Stimulated activated CD4-positive, alpha-beta T cell treated with anti-CD3 and anti-CD28 coated beads, Interleukin-15, amount 100 ng/mL, for 1 hour (primary cell): ENCODE measurements at regions not wholly inside any gene's neighbourhood (a gene's known extent, or its start where the extent isn't known, plus 50 kb on each side); places are given as distances from the start of the nearest gene placed in this dataset.

Source experiments
- DNase-seq, 2 donors: peaks; one replicate each; pipeline ENCODE4 v3.0.0-alpha.2; 2020; ENCODE audit warnings: low read depth in 1 of 2, low spot score in 1 of 2

DNA sequence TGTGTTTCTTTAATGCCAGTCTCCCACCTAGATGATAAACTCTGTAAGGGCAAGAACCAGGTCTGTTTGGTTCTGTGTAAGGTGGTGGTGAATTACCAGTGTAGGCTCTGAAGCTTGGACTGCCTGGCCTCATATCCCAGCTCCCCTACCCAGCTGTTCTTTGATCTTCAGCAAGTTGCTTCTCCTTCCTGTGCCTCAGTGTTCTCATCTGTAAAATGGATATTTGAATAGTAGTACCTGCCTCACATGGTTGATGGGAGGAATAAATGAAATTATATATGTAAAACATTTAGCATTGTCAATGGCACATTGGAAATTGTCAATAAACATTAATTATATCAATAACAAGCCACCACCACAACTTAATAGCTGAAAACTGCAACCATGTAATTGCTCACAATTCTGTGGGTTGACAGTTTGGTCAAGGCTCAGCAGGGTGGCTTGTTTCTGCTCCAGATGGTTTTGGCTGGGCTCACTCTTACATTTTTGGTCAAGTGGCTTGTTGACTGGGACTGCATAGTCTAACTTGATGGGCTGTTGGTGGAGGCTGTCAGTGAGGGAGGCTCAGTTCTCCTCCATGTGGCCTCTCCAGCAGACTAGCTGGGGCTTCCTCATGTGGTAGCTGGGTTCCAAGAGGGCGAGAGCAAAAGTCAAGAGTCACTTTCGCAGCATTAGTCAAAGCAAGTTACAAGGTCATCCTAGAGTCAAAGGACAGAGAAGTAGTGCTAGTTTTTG, 84.5 kb upstream of the DUSP5 start:
- no peak for DNase-seq

DNA sequence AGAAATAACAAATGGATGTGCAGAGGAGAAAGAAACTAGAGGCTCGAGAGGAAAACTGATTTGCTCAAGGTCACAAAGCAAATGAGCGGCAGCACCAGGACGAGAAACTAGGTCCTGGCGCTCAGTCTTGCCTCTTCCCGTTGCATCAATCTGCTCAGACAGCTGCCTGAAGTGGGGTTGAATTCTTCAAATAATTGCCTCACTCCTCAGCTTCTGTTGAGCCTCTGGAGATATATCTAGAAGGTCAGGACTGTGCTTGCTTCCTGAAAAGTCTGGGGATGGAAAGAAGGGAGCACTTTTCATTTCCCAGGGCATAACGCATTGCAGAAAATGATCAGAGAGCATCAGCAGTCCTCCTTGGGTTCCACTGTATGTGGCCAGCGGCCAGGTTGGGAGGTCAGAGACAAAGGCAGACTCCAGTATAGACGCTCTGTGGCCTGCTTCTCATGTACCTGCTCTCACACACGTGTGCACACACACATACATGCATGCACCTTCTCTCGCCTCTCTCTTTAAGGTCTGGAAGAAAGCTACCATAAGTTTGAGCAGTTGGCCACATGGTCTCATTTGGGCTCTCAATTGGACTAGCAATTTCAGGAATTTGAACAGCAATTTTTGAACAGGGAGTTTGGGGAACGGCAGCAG, 83.7 kb upstream of the DUSP5 start:
- DNase-seq: no peak

DNA sequence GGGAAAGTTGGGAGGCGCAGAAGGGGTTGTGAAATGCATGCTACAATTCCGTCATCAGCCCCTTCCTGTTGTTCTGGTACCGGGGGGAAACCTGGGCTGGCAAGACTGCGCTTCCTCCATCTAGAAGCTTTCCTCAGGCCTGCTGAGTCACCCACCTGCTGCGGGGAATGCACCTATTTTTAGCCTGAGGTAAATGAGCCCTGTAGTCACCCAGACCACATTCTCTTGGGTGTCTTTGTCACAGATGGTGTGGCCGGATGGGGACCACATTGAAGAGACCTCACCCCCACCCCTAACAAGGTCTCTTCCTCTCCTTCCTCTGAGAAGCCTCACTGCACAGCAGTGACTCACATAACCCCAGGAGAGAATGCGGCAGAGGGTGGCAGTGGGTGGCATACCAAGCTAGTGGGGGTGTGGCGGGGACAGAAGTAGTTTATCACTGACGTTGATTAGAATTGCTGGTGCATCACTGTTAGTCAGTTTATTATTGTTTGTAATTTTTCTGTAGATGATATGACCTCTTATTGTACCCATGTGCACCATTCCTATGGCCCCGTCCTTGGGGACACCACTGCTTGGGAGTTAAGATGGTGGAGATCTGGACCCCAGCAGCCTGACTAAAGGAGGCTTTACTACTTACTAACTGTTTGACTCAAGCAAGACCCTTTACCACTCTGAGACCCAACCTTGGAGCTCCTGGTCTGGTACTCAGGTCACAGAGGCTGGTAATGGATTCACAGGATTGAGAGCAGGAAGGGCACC, 83.0 kb upstream of the DUSP5 start:
- peak; percentile 67 to 74 for DNase-seq

GRCh38 chr10:110415809-110416208, 81.9 kb upstream of the DUSP5 start:
- DNase-seq: no peak

DNA sequence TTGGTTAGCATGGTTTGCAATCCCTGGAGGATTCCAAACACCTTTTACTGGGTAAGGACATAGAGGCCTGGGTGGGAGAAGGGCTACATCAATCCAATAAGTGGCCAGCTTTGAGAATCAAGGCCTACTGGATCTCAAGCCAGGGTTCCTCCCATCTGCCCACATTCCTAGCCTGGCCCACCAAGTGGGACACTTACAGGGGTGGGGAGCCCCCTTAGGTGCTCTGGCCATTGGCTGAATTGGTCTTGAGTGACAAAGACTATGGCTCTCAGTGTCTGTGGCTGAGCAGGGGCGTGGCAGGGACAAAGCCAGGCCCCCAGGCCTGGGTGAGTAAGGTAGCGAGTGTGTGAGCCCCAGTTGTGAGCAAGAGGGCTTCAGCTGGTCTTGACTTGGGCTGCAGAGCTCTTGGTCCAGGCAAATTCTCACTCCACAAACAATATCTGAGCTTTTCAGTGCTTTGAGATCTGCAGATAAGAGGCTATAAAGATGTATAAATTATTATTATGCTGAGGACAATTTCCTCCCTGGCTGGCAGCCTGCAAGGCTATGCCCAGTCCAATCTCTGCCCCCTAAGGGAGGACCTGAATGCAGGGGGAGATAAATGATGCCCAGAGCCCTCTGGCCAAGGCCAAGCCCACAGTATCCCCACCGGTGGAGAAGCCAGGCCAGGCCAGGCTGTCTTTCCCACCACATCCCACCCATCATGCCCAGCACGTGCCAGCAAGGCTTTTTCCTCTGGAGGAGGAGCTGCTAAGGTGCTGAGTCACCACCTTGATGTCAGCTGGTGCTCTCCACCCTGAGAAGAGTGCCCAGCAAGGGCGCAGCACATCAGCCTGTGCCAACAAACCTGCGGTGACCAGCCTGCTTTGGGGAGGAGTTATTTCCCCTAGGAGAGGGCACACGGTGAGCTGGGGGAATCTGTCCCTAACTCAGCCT, 80.7 kb upstream of the DUSP5 start:
- no peak for DNase-seq

DNA sequence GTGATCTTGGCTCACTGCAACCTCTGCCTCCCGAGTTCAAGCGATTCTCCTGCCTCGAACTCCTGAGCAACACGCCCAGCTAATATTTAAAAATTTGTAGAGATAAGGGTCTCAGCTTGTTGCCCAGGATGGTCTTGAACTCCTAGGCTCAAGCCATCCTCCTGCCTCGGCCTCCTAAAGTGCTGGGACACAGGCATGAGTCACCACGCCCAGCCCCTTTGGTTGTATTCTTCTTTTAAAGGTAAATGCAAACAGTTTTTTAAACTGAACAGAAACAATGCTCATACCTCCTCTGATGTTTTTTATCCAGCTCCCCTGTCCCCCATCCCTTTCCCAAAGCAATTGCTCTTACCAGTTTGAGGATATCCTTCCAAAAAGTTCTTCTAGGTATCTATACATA, 79.5 kb upstream of the DUSP5 start:
- DNase-seq: no peak

DNA sequence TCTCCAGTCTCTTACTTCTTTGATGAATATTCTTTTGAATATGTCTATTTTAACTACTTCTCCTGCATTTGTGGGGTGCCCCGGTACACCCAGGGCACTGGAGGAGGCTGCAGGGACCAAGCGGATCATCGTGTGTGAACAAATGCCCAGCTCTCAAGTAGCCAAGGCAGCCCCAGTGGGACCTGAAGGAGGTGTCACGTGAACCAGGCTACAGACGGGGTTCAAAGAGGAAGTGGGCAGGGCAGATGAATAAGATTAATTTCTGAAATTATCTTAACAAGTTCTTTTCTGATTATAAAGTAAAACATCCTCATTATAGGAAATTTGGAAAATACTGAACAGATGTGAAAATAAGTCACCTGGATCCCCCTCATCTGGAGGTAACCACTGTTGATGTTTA, 78.4 kb upstream of the DUSP5 start:
- no peak for DNase-seq

GRCh38 chr10:110420401-110421193, 77.1 kb upstream of the DUSP5 start:
- no peak for DNase-seq

GRCh38 chr10:110421512-110422138, 76.1 kb upstream of the DUSP5 start:
- DNase-seq: no peak

DNA sequence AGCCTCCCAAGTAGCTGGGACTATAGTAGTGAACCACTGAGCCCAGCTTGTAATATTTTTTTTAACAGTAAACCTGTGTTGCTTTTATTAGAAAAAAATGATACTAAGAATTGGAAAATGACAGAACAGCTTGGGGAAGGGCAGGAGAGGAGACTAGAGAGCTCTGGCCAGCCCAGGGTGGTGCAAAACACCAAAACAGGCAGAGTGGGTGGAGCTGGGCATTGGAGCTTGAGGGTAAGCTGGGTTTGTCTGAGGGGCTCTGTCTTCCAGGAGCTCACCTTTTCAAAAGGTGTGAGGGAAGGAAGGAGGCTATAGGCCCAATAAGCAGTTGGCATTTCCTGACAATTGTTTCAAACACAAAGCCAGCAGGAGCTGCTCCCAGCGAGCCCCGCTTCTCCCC, 75.2 kb upstream of the DUSP5 start:
- DNase-seq: no peak

- DNase-seq: no peak
Measured at GRCh38 chr10:110423650-110424049, 74.1 kb upstream of the DUSP5 start.

- no peak for DNase-seq
Measured at GRCh38 chr10:110425684-110426293, 71.9 kb upstream of the DUSP5 start.

GRCh38 chr10:110426294-110427181, 71.2 kb upstream of the DUSP5 start:
- no peak for DNase-seq

DNA sequence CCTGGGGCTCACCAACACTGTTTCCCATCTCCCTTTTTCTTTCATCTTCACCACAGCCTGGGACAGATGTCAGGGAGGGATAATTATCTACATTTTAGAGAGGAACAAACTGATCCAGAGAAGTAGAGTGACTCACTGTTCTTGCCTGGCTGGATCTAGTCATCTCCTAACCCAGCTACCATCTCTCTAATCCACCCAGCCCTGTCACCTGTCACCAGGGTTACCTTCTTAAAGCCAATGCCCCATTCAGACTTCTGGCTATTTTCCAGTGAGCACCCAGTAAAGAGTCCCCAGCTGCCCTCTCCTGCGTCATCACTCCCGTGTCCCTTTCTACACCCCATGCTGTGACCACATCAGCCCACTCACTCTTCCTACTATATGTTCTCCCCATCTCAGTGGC, 68.4 kb upstream of the DUSP5 start:
- no peak for DNase-seq

GRCh38 chr10:110430340-110431273, 67.1 kb upstream of the DUSP5 start:
- DNase-seq: no peak

GRCh38 chr10:110431659-110432058, 66.0 kb upstream of the DUSP5 start:
- DNase-seq: no peak

DNA sequence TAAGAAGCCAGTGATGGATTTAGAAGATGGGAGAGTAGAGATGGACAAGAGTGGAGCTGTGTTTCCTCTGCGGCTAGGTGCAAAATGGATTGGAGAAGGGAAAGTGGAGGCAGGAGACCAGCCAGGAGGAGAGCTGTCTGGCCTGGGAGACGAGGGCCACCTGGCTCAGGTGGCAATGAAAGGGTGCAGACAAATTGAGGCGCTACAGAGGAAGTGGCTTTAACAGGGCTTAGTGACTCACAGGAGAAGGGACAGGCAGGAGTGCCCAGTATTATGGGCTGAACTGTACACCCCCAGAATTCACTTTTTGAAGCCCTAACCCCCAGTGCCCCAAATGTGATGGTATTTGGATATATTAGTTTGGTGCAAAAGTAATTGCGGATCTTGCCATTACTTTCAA, 65.6 kb upstream of the DUSP5 start:
- no peak for DNase-seq
